HG03025 (cell line): ENCODE measurements at regions not wholly inside any gene's neighbourhood (a gene's known extent, or its start where the extent isn't known, plus 50 kb on each side); places are given as distances from the start of the nearest gene placed in this dataset.

Experiments used
- ATAC-seq: cut with Tn5 transposase; IDR thresholded peaks from one replicate; pipeline ENCODE4 v1.9.1; 2021; ENCODE audit warnings: mild to moderate bottlenecking, moderate library complexity; ENCODE audit not compliant: unreplicated experiment, low FRiP score

- no peak for ATAC-seq
Measured at GRCh38 chr11:28729339-28729738, 621.2 kb downstream of the METTL15 start.

DNA sequence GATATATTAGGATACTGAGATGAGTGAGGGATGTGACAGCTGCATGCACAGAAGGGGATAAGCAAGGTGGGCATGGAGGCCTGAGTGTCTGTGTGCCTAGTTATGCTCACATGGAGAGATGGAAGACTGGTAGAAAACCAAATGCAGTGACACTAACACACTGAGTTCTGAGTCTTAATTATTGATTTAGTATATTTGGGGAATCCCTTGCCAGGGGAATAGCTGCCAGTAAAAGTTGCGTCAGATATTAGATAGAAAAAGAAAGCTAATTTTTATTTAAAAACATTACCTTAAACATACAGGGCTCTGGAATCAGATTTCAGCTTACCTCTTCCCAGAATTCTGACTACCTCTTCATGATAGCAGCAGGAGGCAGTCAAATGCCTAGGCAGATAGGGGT is 620.5 kb downstream of the METTL15 start:
- no peak for ATAC-seq

- ATAC-seq: no peak
Measured at GRCh38 chr11:28727254-28727653, 619.1 kb downstream of the METTL15 start.

DNA sequence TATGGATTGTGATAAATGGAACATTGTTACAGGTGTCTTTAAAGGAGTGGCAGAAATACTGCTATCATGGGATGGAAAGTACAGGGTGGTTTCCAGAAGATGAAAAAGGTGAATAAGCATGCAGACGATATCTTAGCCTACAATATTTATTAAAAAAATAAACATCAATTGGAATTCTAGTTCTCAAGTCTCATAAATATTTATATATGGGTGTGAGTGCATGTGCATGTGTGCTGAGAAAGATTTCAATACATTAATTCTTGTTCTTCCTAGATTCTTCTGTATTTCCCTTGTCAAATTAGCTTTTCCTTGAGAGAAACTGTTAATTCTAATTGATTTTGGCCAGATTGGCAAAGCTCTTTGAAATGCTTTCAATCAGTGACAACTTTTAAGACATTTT is 618.2 kb downstream of the METTL15 start:
- ATAC-seq: no peak

- ATAC-seq: no peak
Measured at GRCh38 chr11:28715726-28716125, 607.5 kb downstream of the METTL15 start.

DNA sequence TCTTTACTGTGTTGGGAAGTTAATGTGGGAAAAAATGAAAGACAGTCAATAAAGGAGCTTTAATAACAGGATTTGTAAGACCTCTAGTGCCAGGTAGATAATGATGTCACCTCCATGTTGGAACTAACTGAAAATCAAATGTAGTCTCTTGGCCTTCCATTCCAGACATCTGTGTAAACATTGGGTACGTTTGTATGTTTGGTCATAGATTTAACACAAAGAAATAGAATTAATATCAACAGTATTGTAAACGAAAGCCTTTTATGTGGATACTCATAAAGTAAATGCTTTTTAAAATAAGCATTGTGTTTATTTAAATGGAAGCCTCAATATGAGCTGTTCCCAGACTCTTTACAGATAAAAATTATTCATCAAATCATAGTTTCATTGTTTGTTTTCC is 605.7 kb downstream of the METTL15 start:
- ATAC-seq: no peak

DNA sequence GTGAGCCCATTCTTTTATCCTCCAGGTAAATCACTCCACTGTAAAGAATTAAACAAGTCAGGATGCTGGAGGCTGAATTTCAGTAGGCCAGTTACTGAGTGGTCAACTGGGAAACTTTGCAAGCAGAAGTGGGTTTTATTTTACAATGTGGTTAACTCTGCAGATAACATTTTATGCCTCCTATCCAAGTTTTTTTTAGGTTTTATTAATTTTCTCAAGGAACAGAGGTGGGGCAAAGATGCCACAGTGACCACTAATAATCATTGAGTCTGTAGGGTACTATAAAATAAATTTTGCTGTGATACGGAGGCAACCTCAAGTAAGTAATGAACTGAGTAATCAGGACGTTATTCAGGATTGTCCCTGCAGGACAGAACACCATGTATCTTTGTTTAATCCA is 599.9 kb downstream of the METTL15 start:
- no peak for ATAC-seq

- no peak for ATAC-seq
Measured at GRCh38 chr11:28704801-28705200, 596.6 kb downstream of the METTL15 start.

DNA sequence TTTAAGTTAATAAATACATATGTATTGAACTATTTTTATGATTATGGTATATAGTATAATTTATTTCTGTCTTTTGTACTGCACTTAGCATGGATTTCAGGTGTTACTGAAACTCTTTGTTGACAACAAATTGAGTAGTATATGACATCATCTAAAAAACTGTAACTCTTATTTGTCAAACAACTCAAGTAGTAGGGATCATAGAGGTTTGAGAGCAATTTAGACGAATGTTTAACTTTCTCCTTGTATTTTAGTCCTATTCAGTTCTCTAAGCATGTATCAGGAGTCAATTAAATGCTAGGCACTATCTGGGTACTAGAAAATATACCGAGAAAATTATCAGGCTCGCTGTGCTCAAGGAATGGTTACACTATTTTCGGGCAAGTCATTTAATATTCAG is 595.2 kb downstream of the METTL15 start:
- no peak for ATAC-seq

- ATAC-seq: no peak
Measured at GRCh38 chr11:28702871-28703270, 594.7 kb downstream of the METTL15 start.

DNA sequence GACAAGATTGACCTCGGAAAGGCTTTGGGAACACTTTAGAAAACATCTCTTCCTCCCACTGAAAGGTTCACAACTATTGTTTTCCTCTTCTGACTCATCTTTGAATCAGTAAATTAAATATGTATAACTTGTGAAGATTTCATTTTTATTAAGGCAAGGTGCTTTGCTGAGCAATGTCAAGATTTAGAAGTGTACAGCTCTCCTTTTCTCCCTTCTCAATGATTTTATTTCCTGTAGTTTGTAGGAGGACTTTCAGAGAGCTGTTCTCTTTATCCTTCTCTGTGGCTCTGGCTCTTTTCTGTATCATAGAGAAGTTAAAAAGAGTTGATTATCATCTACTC is 594.2 kb downstream of the METTL15 start:
- no peak for ATAC-seq

- no peak for ATAC-seq
Measured at GRCh38 chr11:28701760-28702449, 593.7 kb downstream of the METTL15 start.

DNA sequence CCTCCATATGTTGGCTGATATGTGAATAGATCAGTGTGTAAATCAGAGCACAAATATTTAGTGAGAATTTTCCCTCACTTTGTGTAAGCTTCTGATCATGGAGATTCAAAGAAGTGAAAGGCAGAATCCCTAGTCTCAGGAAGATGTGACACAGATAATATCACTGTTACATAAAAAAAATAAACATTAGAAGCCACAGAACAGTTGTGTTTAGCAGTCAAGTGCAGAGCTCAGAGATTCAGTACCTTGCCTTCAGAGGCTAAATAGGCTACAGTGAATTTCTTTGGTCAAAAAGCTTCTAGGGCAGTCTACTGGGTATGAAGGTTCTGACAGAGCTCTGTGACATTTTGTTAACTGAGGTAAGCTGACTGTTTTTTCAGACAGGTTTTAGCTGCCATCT is 591.5 kb downstream of the METTL15 start:
- no peak for ATAC-seq

DNA sequence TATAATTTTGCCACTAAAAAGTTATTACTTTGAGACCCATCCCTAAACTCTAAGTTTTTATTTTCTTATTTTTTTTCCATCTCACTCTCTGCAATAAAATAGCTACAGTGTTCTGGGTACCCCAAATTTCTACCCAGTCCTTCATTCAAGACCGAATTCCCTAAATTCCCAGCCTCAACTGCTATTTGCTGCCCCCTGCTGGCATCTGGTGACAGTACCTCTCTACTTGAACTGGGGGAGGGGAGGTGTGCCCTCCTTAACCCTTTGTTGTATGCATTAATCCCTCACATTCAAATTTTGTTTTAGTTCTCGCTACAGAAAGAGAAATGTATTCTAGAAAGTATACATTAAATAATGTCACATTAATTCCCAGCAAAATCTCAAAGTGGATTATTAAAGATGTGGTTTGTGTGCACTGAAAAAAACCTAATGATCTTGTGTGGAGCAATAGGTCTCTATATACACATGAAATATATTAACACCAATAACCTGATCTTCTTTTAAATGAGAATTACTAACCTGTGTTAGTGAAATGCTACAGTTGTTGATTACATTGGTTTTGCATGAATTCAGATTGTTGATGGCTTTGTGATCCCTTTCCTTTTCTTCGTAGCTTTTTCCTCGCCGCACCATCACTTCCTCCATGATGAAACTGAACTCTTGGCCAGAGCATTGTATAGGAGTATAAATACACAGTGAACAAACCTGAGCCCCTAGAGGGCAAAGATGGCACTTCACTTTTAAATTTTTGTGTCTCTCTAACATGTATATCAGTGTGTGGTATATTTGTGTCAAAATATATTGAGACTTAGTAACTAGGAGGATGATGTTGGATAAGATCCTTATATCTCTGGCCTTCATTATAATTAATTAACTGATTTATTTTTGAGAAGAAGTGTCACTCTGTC is 590.0 kb downstream of the METTL15 start:
- no peak for ATAC-seq

GRCh38 chr11:28696591-28696990 is 588.4 kb downstream of the METTL15 start:
- ATAC-seq: no peak

DNA sequence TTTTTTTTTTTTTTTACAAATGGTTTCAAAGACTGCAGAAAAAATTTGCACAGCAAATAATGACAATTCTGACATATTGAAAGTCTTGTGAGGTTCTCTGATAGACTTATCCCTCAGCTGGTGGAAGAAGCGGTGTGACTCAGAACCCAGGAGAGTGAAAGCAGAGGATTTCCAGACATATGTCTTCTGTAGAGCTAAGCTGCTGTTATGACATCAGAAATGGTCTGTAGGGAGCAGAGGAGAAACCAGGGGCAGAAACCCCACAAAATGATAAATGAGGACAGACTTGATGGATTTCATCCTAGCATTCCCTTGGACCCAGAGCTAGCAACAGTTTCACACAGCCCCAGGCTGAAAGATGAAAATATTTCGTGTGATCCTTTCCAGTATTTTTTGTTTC is 582.6 kb downstream of the METTL15 start:
- no peak for ATAC-seq

DNA sequence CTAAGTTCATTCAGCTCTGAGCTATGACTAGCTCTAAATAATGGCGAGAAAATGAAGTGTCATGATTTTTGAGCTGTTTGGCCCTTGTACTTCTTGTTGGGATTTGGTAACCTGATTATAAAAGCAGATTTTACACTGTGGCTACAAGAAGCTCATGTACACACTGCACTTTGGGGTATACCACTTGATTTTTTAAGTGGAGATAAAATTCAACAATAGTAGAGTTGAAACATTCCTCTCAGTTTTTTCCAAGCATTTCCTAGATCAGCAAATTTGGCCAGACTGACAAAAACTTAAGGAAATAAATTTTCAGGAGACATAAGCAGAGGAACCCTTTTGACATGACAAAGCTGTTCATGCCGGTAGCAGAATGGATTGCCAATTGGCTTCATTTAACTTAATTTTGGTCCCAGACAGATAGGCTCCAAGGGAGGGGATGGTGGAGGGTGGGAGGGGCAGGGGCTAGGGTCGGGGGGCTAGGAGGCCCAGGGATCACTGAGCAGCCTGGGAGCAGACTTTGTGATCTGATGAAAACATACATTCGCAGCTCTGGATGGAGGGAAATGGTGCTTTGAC is 575.9 kb downstream of the METTL15 start:
- ATAC-seq: no peak

- ATAC-seq: no peak
Measured at GRCh38 chr11:28679795-28680468, 571.7 kb downstream of the METTL15 start.

GRCh38 chr11:28677721-28678120 is 569.5 kb downstream of the METTL15 start:
- ATAC-seq: no peak

- ATAC-seq: no peak
Measured at GRCh38 chr11:28675183-28675582, 567.0 kb downstream of the METTL15 start.

DNA sequence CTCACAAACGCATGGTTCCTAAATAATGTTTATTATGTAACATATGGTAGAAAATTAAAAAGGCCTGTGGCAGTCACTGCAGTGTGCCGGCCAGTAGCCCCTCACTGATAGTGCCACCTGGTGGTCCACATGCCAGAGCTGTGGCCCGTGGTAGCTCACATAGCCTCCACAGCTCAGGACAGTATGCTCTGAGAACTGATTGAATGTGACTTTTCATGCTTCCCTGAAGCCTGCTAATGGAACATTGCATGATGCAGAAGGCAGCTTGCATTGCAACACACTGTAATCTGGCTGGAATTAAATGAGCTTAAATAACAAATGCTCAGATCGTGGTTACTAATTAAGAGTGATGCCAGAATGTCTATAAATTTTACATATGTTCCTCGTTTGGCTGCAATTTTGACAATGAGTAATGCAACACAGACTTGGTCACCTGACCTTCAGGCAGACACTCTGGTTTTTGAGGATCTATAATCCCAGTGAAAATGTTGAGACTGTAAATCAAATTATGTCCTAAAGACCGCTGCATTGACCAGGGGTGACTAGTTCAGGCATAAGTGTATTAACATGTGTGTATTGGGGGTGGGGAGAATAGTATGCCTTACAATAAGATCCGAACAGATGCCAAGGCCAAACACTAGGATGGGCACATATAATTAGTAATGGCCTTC is 566.4 kb downstream of the METTL15 start:
- no peak for ATAC-seq
